ENCODE measurements at regions not wholly inside any gene's neighbourhood (a gene's known extent, or its start where the extent isn't known, plus 50 kb on each side); places are given as distances from the start of the nearest gene placed in this dataset.
"Not testable (repeated sequence)": the region's sequence is repeated elsewhere in the genome, so short reads cannot be mapped to it uniquely, and the experiment has no call there.

DNA sequence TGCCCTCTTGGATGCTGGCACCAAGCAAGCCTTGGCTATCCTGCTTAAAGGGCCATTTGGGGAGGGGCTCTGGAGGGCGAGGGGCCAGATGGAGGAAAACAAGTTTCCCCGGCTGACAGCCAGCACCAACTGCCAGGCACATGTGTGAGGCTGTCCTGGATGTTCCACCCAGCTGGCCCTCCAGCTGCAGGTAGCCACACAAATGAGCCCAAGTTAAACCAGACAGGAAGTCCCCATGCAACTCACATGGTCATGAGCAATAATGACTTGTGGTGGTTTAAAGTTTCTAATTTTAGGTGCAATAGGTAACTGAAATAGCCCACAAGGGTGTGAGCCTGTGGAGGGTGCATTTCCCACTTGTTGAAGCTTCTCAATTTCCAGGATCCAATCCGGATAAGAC lies 198.0 kb downstream of the OTOP1 start:
- TF ChIP-seq, protein P1, sequence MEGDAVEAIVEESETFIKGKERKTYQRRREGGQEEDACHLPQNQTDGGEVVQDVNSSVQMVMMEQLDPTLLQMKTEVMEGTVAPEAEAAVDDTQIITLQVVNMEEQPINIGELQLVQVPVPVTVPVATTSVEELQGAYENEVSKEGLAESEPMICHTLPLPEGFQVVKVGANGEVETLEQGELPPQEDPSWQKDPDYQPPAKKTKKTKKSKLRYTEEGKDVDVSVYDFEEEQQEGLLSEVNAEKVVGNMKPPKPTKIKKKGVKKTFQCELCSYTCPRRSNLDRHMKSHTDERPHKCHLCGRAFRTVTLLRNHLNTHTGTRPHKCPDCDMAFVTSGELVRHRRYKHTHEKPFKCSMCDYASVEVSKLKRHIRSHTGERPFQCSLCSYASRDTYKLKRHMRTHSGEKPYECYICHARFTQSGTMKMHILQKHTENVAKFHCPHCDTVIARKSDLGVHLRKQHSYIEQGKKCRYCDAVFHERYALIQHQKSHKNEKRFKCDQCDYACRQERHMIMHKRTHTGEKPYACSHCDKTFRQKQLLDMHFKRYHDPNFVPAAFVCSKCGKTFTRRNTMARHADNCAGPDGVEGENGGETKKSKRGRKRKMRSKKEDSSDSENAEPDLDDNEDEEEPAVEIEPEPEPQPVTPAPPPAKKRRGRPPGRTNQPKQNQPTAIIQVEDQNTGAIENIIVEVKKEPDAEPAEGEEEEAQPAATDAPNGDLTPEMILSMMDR (conservative IDR thresholded peaks at IDR 0.05): not testable (repeated sequence)
- not testable (repeated sequence) for TF ChIP-seq EZH2 (IDR thresholded peaks at IDR 0.05; ENCODE audit: low read depth)

All from PC-9 (cell line).